ENCODE measurements at regions not wholly inside any gene's neighbourhood (a gene's known extent, or its start where the extent isn't known, plus 50 kb on each side); places are given as distances from the start of the nearest gene placed in this dataset.

DNA sequence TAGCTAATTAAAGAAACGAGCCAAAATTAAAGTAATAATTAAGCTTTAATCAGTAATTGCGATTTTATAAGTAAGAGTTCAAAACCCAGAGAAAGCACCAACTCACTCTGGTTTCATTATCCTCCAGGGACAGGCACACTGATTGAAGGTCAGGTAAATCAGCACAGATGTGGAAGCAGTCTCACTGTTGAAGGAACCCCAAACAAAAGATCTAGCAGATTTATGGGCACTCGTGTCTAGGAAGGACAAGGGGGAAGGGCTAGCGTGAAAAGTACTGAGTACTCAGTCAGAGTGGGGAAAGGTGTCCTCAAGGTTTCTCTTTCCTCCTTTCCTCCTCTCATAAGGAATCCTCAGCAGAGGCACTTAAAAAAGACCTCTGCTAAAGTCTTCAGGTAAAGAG, 320.1 kb downstream of the PYDC2 start:
- Histone ChIP-seq H3K4me1 (ENCODE audit: insufficient read depth) (no peaks in the 10 kb centered on the region), H3K4me3 (ENCODE audit: low read depth, low read length) (no peak overlapping the region), H3K27ac (ENCODE audit: low read depth) (no peak overlapping the region), H3K36me3 (ENCODE audit: insufficient read depth) (no peaks in the 10 kb centered on the region)
- WGBS: 50% methylated on average over 4 of the region's 4 CpGs
- no peak for DNase-seq (ENCODE audit: extremely low spot score)

DNA sequence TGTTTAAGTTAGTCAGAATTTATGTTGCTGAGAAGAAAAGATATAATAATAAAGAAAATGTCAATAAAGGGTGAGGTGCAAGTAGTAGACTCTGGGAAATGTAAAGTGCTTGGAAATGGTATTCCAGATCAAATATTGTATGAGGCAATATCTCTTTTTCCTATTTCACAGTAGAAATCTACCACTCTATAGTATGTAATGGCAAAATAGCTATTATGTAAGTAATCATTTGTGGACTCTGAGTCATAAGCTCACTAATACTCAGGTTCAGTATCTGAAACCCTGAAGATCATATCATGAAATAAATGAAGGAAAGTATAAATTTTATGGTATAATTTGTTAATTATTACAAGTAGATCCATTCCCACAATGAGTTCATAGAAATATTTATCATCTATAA, 322.1 kb downstream of the PYDC2 start:
- no peak for DNase-seq (ENCODE audit: extremely low spot score)

DNA sequence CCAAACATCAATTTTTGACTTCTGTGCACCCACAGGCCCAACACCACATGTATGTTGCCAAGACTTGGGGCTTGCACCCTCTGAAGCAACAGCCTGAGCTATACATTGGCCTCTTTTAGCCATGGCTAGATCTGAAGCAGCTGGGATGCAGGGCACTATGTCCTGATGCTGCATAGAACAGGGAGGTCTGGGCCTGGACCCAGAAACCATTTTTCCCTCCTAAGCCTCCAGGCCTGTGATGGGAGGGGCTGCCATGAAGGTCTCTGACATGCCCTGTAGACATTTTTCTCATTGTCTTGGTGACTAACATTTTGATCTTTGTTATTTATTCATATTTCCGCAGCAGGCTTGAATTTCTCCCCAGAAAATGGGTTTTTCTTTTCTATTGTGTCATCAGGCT, 330.0 kb downstream of the PYDC2 start:
- Histone ChIP-seq H3K36me3 (ENCODE audit: insufficient read depth) (no peaks in the 10 kb centered on the region), H3K4me1 (ENCODE audit: insufficient read depth) (no peaks in the 10 kb centered on the region), H3K4me3 (ENCODE audit: low read depth, low read length) (no peak overlapping the region), H3K27ac (ENCODE audit: low read depth) (no peak overlapping the region)
- DNase-seq (ENCODE audit: extremely low spot score): no peak
- 79% methylated on average over 1 of the region's 1 CpG for WGBS

More for the DNA sequence above, 322.1 kb downstream of the PYDC2 start:
- Histone ChIP-seq H3K36me3 (ENCODE audit: insufficient read depth) (no peaks in the 10 kb centered on the region), H3K4me1 (ENCODE audit: insufficient read depth) (no peaks in the 10 kb centered on the region), H3K4me3 (ENCODE audit: low read depth, low read length) (no peak overlapping the region), H3K27ac (ENCODE audit: low read depth) (no peak overlapping the region)

DNA sequence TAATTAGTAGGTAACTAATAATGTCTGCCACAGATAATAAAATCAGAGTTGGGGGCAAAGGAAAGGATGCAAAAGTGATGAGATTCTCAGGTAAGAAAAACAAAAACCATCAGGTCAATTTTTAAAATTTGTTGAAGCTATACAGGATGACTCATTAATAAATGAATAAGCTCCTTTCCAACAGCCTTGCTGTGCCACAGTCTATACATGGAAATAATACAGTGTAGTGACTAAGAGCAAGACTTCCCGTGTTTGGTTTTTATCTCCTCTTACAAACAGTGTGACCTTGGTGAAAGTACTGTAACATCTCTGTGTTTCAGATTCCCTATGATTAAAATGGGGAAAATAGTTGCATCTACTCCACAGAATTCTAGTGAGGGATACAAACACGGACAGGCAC, 331.6 kb downstream of the PYDC2 start:
- DNase-seq (ENCODE audit: extremely low spot score): no peak
- WGBS: 73% methylated on average over 2 of the region's 2 CpGs
- H3K4me3 ChIP-seq (ENCODE audit: low read depth, low read length): no peak overlapping the region
- no peaks in the 10 kb centered on the region for H3K36me3 ChIP-seq (ENCODE audit: insufficient read depth)
- no peak overlapping the region for H3K27ac ChIP-seq (ENCODE audit: low read depth)
- no peaks in the 10 kb centered on the region for H3K4me1 ChIP-seq (ENCODE audit: insufficient read depth)

DNA sequence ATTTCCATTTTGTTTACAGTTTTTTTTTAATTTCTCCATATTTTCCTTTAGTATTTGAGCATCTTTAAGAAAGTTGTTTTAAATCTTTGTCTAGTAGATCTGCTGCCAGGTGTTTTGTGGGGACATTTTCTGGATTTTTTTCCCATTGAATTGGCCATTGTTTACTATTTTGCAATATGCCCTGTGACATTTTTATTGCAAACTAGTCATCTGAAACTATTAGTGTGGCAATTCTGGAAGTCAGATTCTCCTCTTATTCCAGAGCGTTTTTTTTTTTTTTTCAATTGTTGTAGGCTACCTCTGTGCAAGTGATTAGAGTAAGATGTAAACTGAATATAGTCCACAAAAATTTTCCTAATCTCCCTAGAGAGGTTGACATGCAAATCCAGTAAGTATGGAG, 334.2 kb downstream of the PYDC2 start:
- H3K36me3 ChIP-seq (ENCODE audit: insufficient read depth): no peaks in the 10 kb centered on the region
- no peaks in the 10 kb centered on the region for H3K4me1 ChIP-seq (ENCODE audit: insufficient read depth)
- WGBS: 83% methylated on average over 1 of the region's 1 CpG
- DNase-seq (ENCODE audit: extremely low spot score): no peak
- H3K27ac ChIP-seq (ENCODE audit: low read depth): no peak overlapping the region
- H3K4me3 ChIP-seq (ENCODE audit: low read depth, low read length): no peak overlapping the region

DNA sequence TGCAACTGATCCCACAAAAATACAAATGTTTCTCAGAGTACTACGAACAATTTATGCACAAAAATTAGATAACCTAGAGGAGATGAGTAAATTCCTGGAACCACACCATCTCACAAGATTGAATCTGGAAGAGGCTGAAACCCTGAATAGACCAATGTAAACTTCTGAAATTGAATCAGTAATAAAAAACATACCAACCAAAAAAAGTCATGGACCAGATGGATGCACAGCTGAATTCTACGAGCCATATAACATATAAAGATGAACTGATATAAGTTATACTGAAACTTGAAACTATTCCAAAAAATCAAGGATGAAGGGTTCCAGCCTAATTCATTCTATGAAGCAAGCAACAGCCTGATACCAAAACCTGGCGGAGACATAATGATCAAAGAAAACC, 336.3 kb downstream of the PYDC2 start:
- Histone ChIP-seq H3K4me3 (ENCODE audit: low read depth, low read length) (no peak overlapping the region), H3K27ac (ENCODE audit: low read depth) (no peak overlapping the region), H3K4me1 (ENCODE audit: insufficient read depth) (no peaks in the 10 kb centered on the region), H3K36me3 (ENCODE audit: insufficient read depth) (no peaks in the 10 kb centered on the region)
- 77% methylated on average over 3 of the region's 3 CpGs for WGBS
- DNase-seq (ENCODE audit: extremely low spot score): no peak

DNA sequence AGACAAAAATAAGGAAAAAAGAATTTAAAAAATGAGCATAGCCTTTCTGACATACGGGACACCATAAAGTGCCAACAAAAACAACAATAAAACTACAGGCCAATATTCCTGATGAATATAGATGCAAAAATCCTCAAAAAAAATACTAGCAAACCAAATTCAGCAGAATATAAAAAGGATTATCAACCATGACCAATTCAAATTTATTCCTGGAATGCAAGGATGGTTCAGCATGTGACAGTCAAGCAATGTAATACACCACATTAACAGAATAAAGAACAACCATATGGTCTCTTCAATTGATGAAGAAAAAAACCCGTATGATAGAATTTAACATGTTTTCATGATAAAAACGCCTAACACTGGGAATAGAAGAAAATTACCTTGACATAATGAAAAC, 341.7 kb downstream of the PYDC2 start:
- 70% methylated on average over 3 of the region's 3 CpGs for WGBS
- Histone ChIP-seq H3K36me3 (ENCODE audit: insufficient read depth) (no peaks in the 10 kb centered on the region), H3K27ac (ENCODE audit: low read depth) (no peak overlapping the region), H3K4me1 (ENCODE audit: insufficient read depth) (no peaks in the 10 kb centered on the region), H3K4me3 (ENCODE audit: low read depth, low read length) (no peak overlapping the region)
- no peak for DNase-seq (ENCODE audit: extremely low spot score)

DNA sequence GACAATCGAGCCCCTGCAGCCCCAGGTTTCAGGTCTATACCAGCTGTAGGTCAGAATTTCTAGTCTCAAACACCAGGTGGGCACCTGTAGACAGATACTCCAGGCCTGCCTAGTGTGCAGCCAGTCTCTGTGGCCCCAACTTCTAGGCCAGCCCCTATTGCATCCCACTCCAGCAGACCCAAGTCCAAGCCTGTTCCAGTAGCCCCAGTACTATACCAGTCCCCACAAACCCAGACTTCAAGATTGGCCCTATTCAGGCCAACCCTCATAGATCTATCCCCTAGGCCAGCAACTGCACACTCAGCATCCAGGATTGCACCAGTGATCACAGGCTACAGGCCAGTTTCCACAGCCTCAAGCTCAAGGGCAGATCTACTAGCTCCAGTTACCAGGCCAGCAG, 344.0 kb downstream of the PYDC2 start:
- Histone ChIP-seq H3K36me3 (ENCODE audit: insufficient read depth) (no peaks in the 10 kb centered on the region), H3K4me1 (ENCODE audit: insufficient read depth) (no peaks in the 10 kb centered on the region), H3K27ac (ENCODE audit: low read depth) (no peak overlapping the region), H3K4me3 (ENCODE audit: low read depth, low read length) (no peak overlapping the region)
- DNase-seq (ENCODE audit: extremely low spot score): no peak
- 59% methylated on average over 1 of the region's 1 CpG for WGBS

DNA sequence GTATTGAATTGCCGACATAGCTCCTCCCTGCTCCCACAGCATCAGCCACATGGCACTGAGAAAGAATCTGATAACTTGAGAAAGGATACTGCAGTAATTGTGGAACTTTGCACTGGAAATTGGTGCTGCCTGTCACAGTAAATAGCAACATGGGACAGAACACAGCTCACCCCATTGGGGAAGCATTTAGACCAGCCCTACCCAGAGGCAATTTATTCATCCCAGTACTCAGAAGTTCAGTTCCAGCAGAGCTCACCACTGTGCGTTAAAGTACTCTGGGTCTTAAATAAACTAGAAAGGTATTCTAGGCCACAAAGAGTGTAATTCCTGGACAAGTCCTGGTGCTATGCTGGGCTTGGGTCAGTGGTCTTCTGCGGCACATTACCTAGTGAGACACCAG, 347.1 kb downstream of the PYDC2 start:
- no peak overlapping the region for H3K27ac ChIP-seq (ENCODE audit: low read depth)
- WGBS: 92% methylated on average over 3 of the region's 3 CpGs
- H3K4me3 ChIP-seq (ENCODE audit: low read depth, low read length): no peak overlapping the region
- no peaks in the 10 kb centered on the region for H3K36me3 ChIP-seq (ENCODE audit: insufficient read depth)
- H3K4me1 ChIP-seq (ENCODE audit: insufficient read depth): no peaks in the 10 kb centered on the region
- no peak for DNase-seq (ENCODE audit: extremely low spot score)

DNA sequence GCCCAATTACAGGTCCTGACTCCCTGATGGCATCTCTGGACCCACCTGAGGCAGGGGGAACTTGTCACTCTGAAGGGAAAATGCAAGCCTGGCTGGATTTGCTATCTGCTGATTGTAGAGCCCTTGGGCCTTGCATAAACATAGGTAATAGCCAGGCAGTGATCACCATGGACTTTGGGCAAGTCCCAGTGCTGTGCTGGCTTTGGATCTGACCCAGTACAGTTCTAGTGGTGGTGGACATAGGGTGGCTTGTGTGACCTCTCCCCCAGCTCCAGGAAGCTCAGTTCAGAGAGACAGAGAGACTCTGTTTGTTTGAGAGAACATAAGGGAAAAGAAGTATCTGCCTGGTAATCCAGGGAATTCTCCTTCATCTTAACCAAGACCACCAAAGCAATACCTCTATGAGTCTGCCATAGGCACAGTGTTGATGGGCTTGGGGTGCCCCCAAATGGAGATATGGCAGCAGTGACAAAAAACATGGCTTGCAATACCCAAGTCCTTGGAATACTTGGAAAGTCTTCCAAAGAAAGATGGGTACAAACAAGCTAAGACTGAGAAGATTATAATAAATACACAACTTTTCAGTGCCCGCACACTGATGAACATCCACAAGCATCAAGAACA, 348.5 kb downstream of the PYDC2 start:
- Histone ChIP-seq H3K4me3 (ENCODE audit: low read depth, low read length) (no peak overlapping the region), H3K36me3 (ENCODE audit: insufficient read depth) (no peaks in the 10 kb centered on the region), H3K27ac (ENCODE audit: low read depth) (no peak overlapping the region), H3K4me1 (ENCODE audit: insufficient read depth) (no peaks in the 10 kb centered on the region)
- no peak for DNase-seq (ENCODE audit: extremely low spot score)
- WGBS: 98% methylated on average over 1 of the region's 1 CpG

DNA sequence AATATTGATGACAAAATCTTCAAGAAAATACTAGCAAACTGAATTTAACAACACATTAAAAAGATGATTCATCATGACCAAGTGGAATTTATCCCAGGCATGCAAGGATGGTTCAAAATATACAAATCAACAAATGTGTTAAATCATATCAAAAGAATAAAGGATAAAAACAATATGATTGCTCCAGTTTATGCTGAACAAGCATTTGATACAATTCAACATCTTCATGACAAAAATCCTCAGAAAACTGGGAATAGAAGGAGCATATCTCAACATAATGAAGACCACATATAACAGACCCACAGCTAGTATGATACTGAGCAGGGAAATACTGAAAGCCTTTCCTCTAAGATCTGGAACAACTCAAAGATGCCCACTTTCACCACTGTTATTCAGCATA, 352.3 kb downstream of the PYDC2 start:
- no peak overlapping the region for H3K27ac ChIP-seq (ENCODE audit: low read depth)
- no peaks in the 10 kb centered on the region for H3K36me3 ChIP-seq (ENCODE audit: insufficient read depth)

DNA sequence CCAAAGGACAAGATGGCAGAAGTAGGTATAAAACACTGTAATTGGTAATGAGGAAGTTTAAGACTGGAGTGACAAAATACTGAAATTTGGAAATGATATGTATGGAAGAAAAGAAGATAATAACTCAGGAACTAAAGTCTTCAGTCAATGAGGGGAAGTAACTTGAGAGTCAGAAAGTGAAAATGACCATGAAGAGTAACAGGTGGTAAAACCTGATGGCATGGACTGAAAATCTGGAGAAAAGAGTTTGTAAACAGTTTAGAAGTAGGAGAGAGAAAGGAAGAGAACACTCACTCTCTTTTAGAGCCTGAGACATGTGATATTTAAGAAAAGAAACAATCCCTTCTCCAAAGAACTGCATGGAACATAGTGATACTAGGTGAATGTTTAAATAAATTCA, 387.9 kb downstream of the PYDC2 start:
- DNase-seq (ENCODE audit: extremely low spot score): no peak
- Histone ChIP-seq H3K27ac (ENCODE audit: low read depth) (no peak overlapping the region), H3K4me1 (ENCODE audit: insufficient read depth) (no peaks in the 10 kb centered on the region), H3K36me3 (ENCODE audit: insufficient read depth) (no peaks in the 10 kb centered on the region), H3K4me3 (ENCODE audit: low read depth, low read length) (no peak overlapping the region)

More for the DNA sequence above, 352.3 kb downstream of the PYDC2 start:
- Histone ChIP-seq H3K4me3 (ENCODE audit: low read depth, low read length) (no peak overlapping the region), H3K4me1 (ENCODE audit: insufficient read depth) (no peaks in the 10 kb centered on the region)
- DNase-seq (ENCODE audit: extremely low spot score): no peak

DNA sequence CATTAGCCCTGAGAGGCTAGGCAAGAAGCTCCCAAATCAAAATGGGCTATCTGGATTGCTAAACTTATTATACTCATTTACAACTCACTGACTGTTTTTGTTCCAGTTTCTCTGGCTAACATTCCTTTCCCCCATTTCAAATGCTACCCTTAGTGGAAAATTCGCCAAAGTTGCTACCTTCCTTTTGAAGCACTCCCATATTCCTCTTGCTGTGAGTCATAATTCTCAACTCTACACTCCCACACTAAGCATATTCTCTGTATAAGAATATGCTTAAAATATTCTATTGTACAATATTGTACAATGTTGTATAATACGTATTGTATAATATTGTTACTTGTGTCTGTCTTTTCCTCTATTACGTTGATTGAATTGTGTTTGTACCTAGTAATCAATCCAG, 398.6 kb downstream of the PYDC2 start:
- 95% methylated on average over 3 of the region's 3 CpGs for WGBS
- Histone ChIP-seq H3K4me1 (ENCODE audit: insufficient read depth) (no peaks in the 10 kb centered on the region), H3K4me3 (ENCODE audit: low read depth, low read length) (no peak overlapping the region)

DNA sequence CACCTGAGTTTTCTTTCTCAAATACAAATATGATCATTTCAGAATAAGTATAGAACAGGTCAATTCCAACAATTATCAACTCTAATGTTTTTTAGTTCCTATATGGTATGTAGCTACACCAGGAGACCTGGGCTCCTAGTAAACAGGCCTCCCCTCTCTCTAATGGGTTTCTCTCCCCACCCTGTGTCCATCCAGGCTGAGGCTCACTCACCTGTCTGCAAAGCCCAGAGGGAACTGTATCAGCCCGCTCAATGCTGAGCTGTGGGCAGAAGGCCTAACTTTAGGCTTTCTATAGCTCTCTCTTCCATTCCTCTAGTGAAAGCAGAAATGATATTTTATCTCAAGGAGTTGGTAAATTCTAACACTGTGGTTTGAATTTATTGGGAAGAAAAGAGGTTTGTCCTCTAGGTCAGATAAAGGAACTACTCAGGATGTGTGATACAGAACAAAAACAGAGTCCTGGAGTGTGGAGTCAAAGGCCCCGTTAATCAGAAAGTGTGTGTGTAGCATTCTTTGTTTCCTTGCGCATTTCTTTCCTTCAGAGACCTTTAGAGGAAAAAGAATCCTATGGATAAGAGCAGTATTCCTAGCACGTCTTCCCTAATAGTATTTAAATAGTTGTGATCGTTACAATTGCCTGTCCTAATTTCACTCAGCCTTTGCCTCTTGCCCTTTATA, 408.9 kb downstream of the PYDC2 start:
- no peaks in the 10 kb centered on the region for H3K4me1 ChIP-seq (ENCODE audit: insufficient read depth)
- no peak overlapping the region for H3K4me3 ChIP-seq (ENCODE audit: low read depth, low read length)
- DNase-seq (ENCODE audit: extremely low spot score): no peak
- no peak overlapping the region for H3K27ac ChIP-seq (ENCODE audit: low read depth)
- 71% methylated on average over 5 of the region's 5 CpGs for WGBS
- H3K36me3 ChIP-seq (ENCODE audit: insufficient read depth): no peaks in the 10 kb centered on the region

More for the DNA sequence above, 398.6 kb downstream of the PYDC2 start:
- DNase-seq (ENCODE audit: extremely low spot score): no peak
- Histone ChIP-seq H3K27ac (ENCODE audit: low read depth) (no peak overlapping the region), H3K36me3 (ENCODE audit: insufficient read depth) (no peaks in the 10 kb centered on the region)

DNA sequence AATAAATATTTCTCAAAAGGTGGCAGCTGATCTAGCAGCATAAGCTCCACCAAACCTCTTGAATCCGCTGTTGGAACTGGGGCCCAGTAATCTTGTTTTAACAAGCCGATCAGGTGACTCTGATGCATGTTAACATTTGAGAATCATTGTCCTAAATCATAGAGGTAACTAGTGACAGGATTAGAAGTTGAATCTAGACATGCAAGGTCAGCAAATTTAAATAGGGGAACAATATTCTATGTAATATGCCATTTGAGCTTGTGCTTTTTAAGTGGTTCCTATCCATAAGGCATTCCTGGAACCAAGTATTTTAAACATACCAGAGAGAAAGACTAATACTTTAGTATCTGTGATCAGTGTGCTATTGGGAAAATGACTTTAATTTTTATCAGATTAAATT, 412.8 kb downstream of the PYDC2 start:
- H3K4me3 ChIP-seq (ENCODE audit: low read depth, low read length): no peak overlapping the region
- 88% methylated on average over 2 of the region's 2 CpGs for WGBS

More for the DNA sequence above, 412.8 kb downstream of the PYDC2 start:
- Histone ChIP-seq H3K27ac (ENCODE audit: low read depth) (no peak overlapping the region), H3K36me3 (ENCODE audit: insufficient read depth) (no peaks in the 10 kb centered on the region), H3K4me1 (ENCODE audit: insufficient read depth) (no peaks in the 10 kb centered on the region)
- DNase-seq (ENCODE audit: extremely low spot score): no peak

Measured in urinary bladder (tissue), 3 donors.